ENCODE measurements at regions not wholly inside any gene's neighbourhood (a gene's known extent, or its start where the extent isn't known, plus 50 kb on each side); places are given as distances from the start of the nearest gene placed in this dataset.
"Not testable (repeated sequence)": the region's sequence is repeated elsewhere in the genome, so short reads cannot be mapped to it uniquely, and the experiment has no call there.

DNA sequence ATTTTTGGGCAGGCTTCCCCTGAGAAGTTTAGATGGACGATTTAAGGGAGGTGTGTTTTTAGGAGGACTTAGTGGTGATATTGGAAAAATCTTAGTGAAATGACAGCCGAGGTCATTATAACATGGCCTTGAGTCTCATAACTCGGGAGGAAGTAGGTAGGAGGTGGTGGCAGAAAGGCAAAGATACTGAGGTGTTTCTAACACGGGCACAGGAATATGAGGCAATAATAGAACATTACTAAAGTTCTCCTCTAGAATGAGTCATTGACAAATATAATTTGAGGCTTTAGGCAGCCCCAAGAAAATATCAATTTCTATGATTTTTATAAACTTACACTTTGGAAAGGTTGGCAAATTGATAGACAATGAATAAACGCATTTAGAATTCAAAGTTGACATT, 146.1 kb upstream of the ZEB2 start:
- no peak for DNase-seq

DNA sequence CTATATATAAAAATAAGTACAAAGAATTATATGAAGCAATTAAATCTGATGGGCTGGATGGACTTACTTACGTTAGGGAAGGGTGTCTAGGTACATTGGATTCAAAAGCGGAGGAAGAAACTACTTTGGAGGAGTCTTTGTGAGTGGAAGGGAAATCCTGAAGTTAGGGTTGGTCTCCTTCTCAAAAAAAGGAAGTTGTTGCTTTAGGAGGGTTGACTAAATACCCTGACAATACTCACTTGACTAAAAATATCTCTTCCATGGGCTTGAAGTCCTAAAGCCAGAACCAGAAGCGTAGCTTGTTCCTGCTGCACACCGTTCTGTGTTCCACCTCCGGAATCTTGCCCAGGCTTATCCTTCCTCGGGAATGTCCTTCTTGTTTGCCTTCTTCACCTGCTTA, 143.3 kb upstream of the ZEB2 start:
- no peak for DNase-seq

GRCh38 chr2:144660518-144661316, 140.8 kb upstream of the ZEB2 start:
- DNase-seq: no peak

DNA sequence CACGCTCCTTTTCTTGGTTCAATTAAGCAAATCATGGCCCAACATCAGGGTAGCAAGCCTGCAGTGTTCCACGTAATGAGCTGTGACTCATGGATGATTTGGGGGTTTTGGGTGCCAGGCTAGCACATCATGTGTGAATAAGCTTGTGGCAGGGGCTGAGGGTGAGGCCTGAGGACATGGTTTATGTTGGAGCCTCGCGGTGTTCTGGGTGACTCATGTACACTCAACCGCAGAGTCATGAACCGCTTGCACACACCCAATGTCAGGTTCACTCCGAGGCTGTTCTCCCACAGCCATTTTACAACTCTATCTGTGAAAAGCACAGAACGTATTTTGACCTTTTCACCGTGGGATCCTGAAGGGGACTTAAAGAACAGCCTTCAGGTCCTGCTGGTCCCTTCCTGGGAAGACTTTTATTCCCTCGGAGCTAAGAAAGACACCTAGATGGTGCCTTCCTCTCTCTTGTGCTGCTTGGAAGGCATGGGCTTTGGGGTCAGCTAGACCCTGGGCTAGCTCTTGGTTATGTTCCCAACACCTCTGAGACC, 139.9 kb upstream of the ZEB2 start:
- peak; percentile 46 for DNase-seq

DNA sequence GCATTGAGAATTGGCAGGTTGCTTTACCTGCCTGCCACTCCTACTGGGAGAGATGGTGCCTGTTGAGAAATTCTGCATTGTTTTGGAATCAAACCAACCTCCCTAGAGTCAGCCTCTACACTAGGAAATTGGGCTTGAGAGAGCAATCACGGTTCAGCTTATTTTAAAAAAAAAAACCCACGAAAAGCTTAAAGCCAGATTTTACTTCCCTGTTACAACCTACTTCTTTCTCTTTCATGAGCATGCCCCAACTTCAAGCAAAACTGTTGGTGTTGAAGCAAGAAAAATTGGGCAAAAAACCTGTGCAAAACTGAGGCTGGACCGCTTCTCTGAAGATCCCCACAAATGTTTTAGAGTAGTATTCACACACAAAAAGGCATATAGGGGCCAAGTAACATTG, 134.6 kb upstream of the ZEB2 start:
- no peak for DNase-seq

DNA sequence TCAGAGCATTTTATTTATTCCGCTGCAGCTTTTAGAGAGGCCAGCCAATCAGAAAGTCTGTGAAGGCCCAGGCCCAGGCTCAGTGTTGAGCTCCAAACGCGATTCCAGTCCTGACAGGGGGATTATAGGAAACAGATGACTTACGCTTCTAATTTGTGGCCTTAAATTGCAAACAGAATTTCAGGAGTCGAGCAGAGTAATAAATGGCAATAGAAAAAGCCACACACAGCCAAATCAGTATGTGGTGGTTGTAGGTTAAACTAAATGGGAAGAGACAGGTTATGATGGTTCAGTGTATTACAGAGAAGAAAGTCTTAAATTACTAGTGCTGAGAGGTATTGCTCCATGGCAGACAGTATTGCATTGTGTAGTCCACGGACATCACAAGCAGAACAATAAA, 131.0 kb upstream of the ZEB2 start:
- DNase-seq: no peak

DNA sequence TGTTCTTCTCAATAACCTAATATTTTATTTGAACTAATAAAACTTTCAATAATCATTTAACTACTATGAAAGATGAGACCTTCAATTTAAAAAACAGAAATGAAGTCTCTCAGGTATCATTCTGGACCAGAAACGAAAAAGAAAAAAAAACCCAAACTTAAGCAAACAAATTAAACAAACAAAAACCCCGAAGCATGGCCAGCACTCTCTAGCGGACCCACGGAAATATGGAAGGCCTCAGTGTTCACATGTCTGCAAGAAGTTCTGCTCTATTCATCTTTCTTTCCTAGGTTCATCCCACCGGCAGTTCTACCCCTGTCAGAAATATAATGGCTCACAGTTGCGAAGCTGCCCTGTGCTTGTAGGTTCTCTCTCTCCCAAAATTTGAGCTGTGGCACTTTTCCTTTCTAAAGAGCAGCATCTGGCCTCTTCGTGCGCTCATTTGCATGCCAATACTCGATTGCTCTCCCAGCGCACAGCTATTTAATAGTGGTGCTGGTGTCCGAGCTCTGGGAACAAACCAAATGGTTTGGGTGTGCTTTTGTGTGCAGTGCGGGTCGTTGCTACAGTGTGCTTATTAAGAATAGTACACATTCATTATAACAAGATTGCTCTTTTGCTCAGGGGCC, 129.0 kb upstream of the ZEB2 start:
- DNase-seq: no peak

GRCh38 chr2:144645083-144645778, 125.3 kb upstream of the ZEB2 start:
- no peak for DNase-seq

- DNase-seq: no peak
These were observed 124.6 kb upstream of the ZEB2 start for GRCh38 chr2:144644549-144644948.

- no peak for DNase-seq
These were observed 123.8 kb upstream of the ZEB2 start for GRCh38 chr2:144643537-144644336.

- DNase-seq: no peak
These were observed 122.9 kb upstream of the ZEB2 start for GRCh38 chr2:144642856-144643255.

DNA sequence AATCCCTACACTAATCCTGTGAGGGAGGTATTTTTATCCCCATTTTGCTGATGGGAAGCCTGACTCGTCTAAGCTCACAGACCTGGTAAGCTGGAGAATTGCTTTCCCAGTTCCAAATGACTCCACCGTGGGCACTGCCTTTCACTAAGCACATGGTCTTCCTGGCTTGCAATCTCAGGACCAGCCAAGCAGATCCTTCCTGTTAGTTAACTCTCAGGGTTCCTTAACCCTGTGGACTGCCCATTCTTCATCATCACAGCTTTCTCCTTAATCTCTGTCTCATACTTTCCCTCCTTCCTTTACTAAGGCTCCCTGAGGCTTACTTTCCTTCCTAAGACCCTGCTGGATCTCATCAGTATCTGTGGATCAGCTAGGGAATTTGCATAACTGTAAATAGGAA, 122.2 kb upstream of the ZEB2 start:
- DNase-seq: no peak

GRCh38 chr2:144638250-144638649, 118.3 kb upstream of the ZEB2 start:
- not testable (repeated sequence) for DNase-seq

DNA sequence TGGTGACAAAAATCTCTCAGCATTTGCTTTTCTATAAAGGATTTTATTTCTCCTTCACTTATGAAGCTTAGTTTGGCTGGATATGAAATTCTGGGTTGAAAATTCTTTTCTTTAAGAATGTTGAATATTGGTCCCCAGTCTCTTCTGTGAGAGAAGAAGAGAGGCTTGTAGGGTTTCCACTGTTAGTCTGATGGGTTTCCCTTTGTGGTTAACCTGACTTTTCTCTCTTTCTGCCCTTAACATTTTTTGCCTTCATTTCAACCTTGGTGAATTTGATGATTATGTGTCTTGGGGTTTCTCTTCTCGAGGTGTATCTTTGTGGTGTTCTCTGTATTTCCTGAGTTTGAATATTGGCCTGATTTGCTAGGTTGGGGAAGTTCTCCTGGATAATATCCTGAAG, 116.9 kb upstream of the ZEB2 start:
- DNase-seq: not testable (repeated sequence)

DNA sequence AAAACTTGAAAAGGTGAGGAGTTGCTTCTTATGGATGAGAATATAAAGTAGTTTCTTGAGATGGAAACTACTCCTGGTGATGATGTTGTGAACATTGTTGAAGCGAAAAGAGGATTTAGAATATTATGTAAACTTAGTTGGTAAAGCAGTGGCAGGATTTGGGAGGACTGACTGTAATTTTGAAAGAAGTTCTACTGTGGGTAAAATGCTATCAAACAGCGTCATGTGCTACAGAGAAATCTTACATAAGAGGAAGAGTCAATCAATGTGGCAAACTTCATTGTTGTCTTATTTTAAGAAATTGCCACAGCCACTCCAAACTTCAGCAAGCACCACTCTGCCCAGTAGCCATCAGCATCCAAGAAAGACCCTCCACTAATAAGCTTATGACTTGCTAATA, 112.9 kb upstream of the ZEB2 start:
- no peak for DNase-seq

GRCh38 chr2:144631636-144632035, 111.7 kb upstream of the ZEB2 start:
- DNase-seq: no peak

DNA sequence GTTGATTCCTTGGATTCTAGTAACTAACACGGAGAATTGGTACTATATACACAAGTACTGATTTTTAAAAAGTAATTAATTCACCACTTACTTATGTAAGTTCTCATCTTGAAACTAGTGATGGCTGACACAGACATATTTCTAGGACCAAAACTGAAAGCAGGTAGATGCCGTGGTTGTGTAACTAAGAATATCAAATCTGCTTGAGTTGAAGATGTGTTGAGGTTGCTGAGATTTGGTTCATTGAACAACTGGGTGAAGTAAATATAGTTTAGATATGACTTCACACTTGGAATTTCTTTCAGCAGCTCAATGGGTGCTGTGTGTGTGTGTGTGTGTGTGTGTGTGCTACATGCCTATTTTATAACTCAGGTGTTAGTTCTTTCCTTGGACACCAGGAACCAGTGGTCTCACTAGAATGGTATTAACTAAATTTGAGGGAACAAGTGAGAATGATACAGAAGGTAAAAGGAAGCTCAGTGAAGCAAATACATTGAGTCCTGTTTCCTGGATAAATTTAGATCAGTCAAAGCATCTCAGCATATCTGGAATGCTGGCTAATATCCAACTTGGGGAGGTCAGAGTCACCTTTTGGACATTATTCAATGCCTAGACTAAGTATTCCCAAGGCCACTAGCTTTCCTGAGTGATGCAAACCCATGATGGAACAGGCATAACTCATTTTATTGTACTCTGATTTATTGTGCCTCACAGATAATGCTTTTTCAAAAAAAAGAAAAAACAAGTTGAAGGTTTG, 110.7 kb upstream of the ZEB2 start:
- no peak for DNase-seq

DNA sequence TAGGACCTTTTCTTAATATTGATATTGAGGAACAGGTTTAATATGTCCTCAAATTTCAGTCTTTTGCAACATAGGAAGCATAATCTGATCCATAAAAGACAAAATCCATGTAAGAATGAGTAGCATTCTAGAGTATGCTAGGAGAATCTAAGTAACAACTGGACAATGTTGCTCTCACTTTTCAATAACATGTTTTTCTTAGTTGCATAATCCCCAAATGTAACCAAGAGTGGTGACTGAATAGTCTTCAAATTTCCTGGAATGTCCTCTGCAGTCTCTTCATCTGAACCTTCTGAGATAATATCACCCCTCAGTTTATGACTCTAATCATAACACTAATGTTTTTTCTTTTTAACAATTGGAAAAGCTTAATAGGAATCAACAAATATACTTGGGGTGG, 110.0 kb upstream of the ZEB2 start:
- no peak for DNase-seq

GRCh38 chr2:144628566-144628965, 108.6 kb upstream of the ZEB2 start:
- DNase-seq: no peak

DNA sequence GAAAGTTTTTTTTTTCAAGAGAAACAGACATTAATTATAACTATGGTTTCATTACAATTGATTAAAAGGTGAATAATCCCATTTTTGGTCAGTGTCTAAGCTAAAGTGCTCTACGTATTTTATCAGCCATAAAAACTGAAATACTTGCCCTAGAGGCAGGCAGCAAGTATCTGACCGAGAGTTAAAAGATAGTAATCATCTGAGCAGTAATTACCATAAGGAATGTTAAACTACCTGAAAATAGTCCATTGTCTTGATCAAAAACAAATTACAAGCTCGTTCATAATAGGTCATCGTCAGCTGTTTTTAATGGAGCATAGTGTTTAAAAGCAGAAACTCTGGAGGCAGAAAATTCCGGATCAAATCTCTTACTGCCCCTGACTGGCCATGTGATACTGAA, 105.7 kb upstream of the ZEB2 start:
- no peak for DNase-seq

DNA sequence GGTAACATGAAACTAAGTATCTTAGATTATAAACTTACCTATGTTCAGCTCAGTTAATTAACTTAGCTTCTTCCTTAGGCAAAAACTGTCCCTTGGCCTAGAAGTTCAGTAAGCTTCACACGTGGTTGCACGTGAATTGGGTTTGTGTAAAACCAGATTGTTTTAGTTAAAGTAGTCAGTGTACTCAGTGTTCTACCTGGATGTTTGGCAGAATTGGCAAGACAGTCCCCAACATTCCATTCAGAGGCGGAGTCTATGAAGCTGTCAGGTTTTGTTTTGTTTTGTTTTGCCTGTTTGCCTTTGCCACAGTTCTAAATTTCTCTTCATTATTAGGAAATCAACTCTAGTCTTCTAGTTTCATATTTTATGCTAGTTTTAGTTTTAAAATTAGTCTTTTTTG, 105.3 kb upstream of the ZEB2 start:
- DNase-seq: no peak

DNA sequence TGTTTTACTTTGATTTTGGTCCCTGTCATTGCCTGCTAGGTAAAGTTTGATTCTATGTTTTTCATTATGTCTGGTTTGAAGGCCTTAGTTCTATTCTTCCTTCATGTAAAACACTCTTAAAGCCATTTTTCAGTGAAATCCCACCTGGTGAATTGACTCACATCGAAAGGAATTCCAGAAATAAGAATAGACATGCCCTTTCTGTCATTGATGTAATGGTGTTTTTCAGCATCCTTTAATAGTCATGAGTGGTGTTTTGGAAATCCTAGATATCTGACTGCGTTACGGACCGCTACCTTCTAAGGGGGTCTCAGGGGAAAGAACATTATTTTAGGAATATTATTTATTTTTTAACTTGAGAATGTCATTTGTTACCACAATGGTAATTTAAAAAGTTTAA, 104.5 kb upstream of the ZEB2 start:
- no peak for DNase-seq

Measured in activated gamma-delta T cell treated with Interleukin-2 at 50 U/mL for 16 hours (primary cell).